ENCODE measurements at regions not wholly inside any gene's neighbourhood (a gene's known extent, or its start where the extent isn't known, plus 50 kb on each side); places are given as distances from the start of the nearest gene placed in this dataset.

- TF ChIP-seq, protein P1, sequence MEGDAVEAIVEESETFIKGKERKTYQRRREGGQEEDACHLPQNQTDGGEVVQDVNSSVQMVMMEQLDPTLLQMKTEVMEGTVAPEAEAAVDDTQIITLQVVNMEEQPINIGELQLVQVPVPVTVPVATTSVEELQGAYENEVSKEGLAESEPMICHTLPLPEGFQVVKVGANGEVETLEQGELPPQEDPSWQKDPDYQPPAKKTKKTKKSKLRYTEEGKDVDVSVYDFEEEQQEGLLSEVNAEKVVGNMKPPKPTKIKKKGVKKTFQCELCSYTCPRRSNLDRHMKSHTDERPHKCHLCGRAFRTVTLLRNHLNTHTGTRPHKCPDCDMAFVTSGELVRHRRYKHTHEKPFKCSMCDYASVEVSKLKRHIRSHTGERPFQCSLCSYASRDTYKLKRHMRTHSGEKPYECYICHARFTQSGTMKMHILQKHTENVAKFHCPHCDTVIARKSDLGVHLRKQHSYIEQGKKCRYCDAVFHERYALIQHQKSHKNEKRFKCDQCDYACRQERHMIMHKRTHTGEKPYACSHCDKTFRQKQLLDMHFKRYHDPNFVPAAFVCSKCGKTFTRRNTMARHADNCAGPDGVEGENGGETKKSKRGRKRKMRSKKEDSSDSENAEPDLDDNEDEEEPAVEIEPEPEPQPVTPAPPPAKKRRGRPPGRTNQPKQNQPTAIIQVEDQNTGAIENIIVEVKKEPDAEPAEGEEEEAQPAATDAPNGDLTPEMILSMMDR (optimal IDR thresholded peaks at IDR 0.05 in 1 of 3, IDR thresholded peaks at IDR 0.05 in 1 of 3, conservative IDR thresholded peaks at IDR 0.05 in 1 of 3; ENCODE audit: extremely low read depth in 1 of 3, insufficient read depth in 2 of 3, low read length in 3 of 3): no peak
- no peak for TF ChIP-seq EZH2 (IDR thresholded peaks at IDR 0.05; ENCODE audit: low read length)
Observed at GRCh38 chr3:145024700-145025099, 1053.1 kb downstream of the DIPK2A start.
